Mucosa of rectum (tissue), 2 donors: ENCODE measurements at regions not wholly inside any gene's neighbourhood (a gene's known extent, or its start where the extent isn't known, plus 50 kb on each side); places are given as distances from the start of the nearest gene placed in this dataset.

Source experiments
- H3K27ac ChIP-seq, 2 donors: one replicate each; pipeline ENCODE4 v1.7.0; 2013; ENCODE audit warnings: inconsistent platforms in 2 of 2, low read depth in 2 of 2, low read length in 2 of 2
- H3K27me3 ChIP-seq, 2 donors: one replicate each; pipeline ENCODE4 v1.7.0; 2013; ENCODE audit warnings: low read length in 2 of 2; ENCODE audit not compliant: control insufficient read depth in 2 of 2, insufficient read depth in 2 of 2
- H3K36me3 ChIP-seq, 2 donors: one replicate each; pipeline ENCODE4 v1.7.0; 2013; ENCODE audit warnings: low read length in 2 of 2; ENCODE audit not compliant: control insufficient read depth in 2 of 2, insufficient read depth in 2 of 2
- H3K4me1 ChIP-seq, 2 donors: one replicate each; pipeline ENCODE4 v1.7.0; 2013; ENCODE audit warnings: low read length in 2 of 2, mild to moderate bottlenecking in 1 of 2; ENCODE audit not compliant: control insufficient read depth in 2 of 2, insufficient read depth in 2 of 2
- H3K4me3 ChIP-seq, 2 donors: one replicate each; pipeline ENCODE4 v1.7.0; 2013; ENCODE audit warnings: low read length in 2 of 2
- H3K9ac ChIP-seq, 2 donors: one replicate each; pipeline ENCODE4 v1.7.0; 2013; ENCODE audit warnings: low read length in 2 of 2, low read depth in 1 of 2, mild to moderate bottlenecking in 1 of 2
- H3K9me3 ChIP-seq, 2 donors: one replicate each; pipeline ENCODE4 v1.7.0; 2013; ENCODE audit warnings: low read length in 2 of 2; ENCODE audit not compliant: control insufficient read depth in 2 of 2
- donor health status: healthy.
- donor health status: Normal muscosa, but diverticular disease.

DNA sequence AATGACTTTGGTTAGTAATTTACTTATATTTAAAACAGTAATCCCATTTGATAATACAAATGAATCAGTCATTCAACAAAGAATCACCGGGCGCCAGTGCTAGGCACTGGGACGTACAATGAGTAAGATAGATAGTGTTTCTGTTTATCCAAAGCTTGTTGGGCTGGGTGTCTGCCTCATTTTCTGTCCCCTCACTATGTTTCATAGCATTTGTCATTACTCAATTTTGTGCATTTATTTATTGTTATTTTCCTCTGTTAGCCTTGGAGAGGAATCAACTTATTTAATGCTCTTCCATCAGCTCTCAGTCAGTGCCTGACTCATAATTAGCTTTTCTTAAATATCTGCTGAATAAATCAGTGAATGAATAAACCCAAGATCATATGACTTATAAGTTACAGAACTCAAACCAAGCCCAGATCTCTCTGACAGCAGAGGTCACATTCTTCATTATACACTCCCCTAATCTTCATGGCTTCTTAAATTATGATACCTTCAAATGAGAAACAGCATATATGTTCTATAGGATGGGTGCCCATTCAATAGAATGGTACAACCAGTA is 86.2 kb downstream of the TSPAN8 start:
- Histone ChIP-seq H3K4me3 (no peak overlapping the region), H3K27ac (no peak overlapping the region), H3K27me3 (no peaks in the 10 kb centered on the region), H3K36me3 (no peaks in the 10 kb centered on the region), H3K9me3 (no peaks in the 10 kb centered on the region), H3K9ac (no peak overlapping the region), H3K4me1 (no peaks in the 10 kb centered on the region)

DNA sequence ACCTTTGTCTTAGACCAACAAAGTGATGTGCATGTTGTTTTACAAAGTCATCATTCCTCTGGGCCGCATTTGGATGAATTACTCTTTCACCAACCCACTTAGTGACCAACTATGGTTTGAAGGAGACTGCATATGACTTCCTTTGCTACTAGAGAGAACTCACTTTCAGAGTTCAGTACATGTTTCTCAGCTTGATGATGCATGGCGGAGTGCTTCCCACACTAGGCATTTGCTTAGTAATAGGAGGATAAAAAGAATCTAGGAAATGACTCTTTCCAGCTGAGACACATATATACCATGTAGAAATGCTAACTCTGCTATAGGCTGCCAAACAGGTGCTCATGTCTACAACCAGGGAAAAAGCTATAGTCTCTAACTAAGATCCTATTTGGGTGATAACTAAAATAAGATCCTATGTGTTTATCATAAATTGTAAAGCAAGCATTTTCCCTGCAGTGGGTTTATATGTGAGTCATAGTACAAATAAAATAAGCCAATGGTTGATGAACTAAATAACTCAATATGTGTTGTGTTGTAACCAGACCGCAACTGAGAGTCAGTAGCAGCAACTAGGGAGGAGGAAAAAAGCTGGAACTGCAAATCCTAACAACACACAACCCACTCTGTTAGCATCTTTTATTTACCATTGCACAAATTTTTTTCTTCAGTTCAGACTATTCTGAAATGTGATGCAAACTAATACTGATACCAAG is 87.2 kb downstream of the TSPAN8 start:
- no peak overlapping the region for H3K27ac ChIP-seq
- no peaks in the 10 kb centered on the region for H3K4me1 ChIP-seq
- H3K27me3 ChIP-seq = no peaks in the 10 kb centered on the region
- no peak overlapping the region for H3K9ac ChIP-seq
- no peaks in the 10 kb centered on the region for H3K9me3 ChIP-seq
- H3K4me3 ChIP-seq = no peak overlapping the region
- no peaks in the 10 kb centered on the region for H3K36me3 ChIP-seq

DNA sequence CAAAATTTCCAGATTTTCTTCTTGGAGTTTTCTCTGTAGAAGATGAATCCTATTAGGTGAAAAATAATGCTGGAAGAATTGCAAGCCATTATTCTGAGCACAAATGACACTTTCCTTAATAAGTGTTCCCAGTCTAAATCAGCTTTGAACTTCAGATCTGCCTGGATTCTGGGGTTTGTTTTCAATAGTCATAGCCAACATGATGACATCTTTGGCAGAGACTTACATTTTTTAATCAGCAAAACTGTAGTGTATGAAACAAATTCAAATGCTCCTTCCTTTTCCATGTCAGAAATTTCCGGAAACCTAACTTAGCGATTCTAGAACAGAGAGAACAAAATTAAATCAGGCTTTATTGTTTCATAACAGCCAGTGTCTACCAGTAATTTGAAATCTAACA is 88.5 kb downstream of the TSPAN8 start:
- Histone ChIP-seq H3K27ac (no peak overlapping the region), H3K4me1 (no peaks in the 10 kb centered on the region), H3K9ac (no peak overlapping the region), H3K36me3 (no peaks in the 10 kb centered on the region), H3K9me3 (no peaks in the 10 kb centered on the region), H3K27me3 (no peaks in the 10 kb centered on the region), H3K4me3 (no peak overlapping the region)

DNA sequence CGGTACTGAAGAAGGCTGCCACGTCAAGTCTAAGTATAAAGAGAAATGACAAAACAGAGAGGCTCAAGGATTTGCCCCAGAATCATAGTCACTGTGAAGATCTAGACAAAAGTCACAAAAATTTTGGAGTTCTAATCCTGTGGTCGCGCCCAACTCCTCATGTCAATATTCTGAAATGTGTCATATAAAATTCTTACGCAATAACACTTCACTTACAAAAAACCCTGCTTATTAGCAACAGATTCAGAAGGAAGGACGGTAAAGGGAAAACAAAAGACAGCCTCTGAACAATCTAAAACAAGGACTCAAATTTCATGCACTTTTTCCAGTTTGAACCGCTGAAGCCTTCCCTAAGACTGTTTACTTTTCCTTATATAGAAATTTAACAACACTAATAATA is 94.7 kb downstream of the TSPAN8 start:
- Histone ChIP-seq H3K27me3 (no peaks in the 10 kb centered on the region), H3K36me3 (no peaks in the 10 kb centered on the region), H3K4me1 (no peaks in the 10 kb centered on the region), H3K9ac (no peak overlapping the region), H3K9me3 (no peaks in the 10 kb centered on the region), H3K4me3 (no peak overlapping the region), H3K27ac (no peak overlapping the region)

DNA sequence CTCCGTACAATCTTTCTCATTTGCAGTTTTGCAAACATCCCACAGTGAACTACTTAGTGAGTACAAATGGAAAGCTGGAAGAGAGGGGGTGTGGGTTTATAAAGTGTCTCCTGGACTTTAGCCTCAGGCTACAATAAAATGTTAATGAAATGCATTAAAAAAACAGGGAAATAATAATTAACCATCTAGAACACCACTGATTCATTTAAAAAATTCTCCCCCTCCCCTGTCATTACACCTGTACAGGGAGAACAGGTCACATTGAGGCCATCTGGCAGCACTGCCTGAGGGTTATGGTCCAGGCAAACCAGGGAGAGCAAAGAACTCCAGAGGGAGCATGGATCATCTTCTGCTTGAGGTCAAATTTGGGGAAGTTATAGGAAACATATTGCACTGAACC is 96.3 kb downstream of the TSPAN8 start:
- no peaks in the 10 kb centered on the region for H3K4me1 ChIP-seq
- no peaks in the 10 kb centered on the region for H3K27me3 ChIP-seq
- H3K4me3 ChIP-seq = no peak overlapping the region
- no peak overlapping the region for H3K9ac ChIP-seq
- no peak overlapping the region for H3K27ac ChIP-seq
- H3K9me3 ChIP-seq = no peaks in the 10 kb centered on the region
- no peaks in the 10 kb centered on the region for H3K36me3 ChIP-seq

DNA sequence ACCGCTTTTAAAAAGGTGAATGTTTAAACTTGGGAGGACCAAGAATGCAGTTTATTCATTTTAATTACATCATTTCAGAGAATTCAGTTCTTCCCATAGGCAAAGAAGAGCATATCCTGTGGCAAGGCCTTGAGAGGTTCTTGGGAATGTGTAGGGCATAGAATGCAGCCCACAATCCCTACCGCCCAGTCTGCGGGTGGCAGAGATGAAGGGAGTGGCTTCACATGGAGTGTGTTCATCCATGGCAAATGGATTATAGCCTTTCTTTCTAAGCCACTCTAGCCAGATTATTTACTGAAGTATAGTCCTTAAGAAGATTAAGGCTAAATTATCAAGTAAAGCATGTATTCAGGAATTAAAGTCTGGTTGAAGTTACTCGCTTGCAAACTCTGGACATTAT is 97.4 kb downstream of the TSPAN8 start:
- Histone ChIP-seq H3K27me3 (no peaks in the 10 kb centered on the region), H3K4me3 (no peak overlapping the region), H3K4me1 (no peaks in the 10 kb centered on the region), H3K27ac (no peak overlapping the region), H3K9me3 (no peaks in the 10 kb centered on the region), H3K9ac (no peak overlapping the region), H3K36me3 (no peaks in the 10 kb centered on the region)

DNA sequence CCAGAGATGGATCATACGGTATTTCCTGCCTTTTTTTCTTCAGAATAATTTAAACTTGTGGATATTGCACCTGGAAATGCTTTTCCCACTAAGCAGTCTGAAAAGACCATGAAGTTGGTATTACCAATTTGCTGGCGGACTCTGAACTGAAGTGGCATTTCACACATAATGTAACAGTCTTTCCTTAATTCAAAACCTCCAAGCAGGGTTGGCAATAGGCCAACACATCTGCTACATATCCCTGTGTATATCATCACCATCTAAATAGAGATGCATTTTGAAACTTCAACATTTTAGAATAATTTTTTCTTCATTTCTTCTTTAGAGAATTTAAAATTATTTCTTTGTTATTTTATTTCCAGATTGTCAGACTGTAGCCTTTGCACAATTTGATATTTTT is 100.5 kb downstream of the TSPAN8 start:
- Histone ChIP-seq H3K4me3 (no peak overlapping the region), H3K9me3 (no peaks in the 10 kb centered on the region), H3K36me3 (no peaks in the 10 kb centered on the region)

DNA sequence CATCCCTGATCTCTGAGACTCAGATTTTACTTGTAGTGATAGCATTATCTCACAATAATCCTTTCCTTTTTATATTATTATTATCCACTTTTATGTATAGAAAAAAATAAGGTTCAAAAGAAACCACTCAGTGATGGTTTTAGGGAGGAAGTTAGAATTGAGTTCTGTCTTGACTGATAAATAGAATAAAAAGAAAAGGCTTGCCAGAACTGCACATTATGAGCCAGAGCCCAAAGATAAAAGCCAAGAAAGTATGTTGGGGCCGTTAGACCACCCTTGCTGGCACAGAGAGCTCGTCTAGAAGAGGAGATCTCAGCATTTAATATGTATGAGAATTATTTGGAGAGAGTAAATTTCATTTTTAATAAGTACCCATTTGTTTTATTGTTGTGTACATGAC is 103.2 kb downstream of the TSPAN8 start:
- H3K9ac ChIP-seq = no peak overlapping the region
- no peak overlapping the region for H3K27ac ChIP-seq
- no peak overlapping the region for H3K4me3 ChIP-seq
- H3K9me3 ChIP-seq = peaks cover 0 to 1% of the 10 kb centered on the region in 2 donors
- no peaks in the 10 kb centered on the region for H3K27me3 ChIP-seq
- no peaks in the 10 kb centered on the region for H3K4me1 ChIP-seq
- no peaks in the 10 kb centered on the region for H3K36me3 ChIP-seq

More for the DNA sequence above, 100.5 kb downstream of the TSPAN8 start:
- Histone ChIP-seq H3K27me3 (no peaks in the 10 kb centered on the region), H3K9ac (no peak overlapping the region), H3K4me1 (no peaks in the 10 kb centered on the region), H3K27ac (no peak overlapping the region)

DNA sequence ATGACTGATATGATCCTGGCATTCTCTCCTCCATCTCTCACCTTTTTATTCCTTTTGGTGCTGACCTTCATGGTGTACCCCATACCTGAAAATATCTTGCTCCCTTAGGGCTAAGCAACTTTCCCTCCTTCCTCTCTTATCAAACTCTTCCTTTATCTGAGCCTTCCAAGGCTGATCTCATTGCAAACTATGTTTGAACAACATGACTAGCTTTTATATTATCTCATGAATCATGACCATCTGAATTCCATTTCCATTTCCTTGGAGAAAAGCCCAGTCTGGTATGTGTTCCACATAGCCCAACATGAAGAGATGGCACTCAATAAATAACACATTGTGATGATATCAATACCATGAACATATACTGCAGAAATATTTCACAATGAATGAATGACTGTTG is 111.6 kb downstream of the TSPAN8 start:
- Histone ChIP-seq H3K4me3 (no peak overlapping the region), H3K27ac (peak overlapping the region in 1 of 2 donors; percentile 8), H3K36me3 (no peaks in the 10 kb centered on the region), H3K4me1 (peaks cover 0 to 7% of the 10 kb centered on the region in 2 donors), H3K9me3 (peaks cover 0 to 2% of the 10 kb centered on the region in 2 donors), H3K9ac (no peak overlapping the region), H3K27me3 (no peaks in the 10 kb centered on the region)

DNA sequence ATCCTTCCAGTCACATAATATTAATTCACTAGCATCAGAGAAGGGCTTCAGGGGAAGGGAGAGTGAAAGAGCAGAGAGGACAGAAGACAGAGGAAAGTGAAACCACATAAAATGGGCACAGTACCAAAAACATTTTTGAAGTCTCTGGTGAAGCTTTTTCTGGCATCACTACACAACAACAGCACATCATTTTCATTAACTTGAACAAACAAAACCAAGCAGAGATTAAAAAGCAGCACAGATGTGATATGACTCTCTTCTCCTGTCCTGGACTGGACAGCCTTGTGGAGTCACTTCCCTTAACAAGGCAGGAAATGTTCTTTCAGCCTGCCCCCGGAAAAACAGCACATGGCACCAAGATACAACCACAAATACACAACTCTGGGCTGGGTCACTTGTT is 112.0 kb downstream of the TSPAN8 start:
- peaks cover 0 to 8% of the 10 kb centered on the region in 2 donors for H3K4me1 ChIP-seq
- peak overlapping the region in 1 of 2 donors; percentile 8 for H3K27ac ChIP-seq
- no peaks in the 10 kb centered on the region for H3K36me3 ChIP-seq
- H3K9me3 ChIP-seq = peaks cover 0 to 2% of the 10 kb centered on the region in 2 donors
- H3K27me3 ChIP-seq = no peaks in the 10 kb centered on the region
- no peak overlapping the region for H3K4me3 ChIP-seq
- H3K9ac ChIP-seq = no peak overlapping the region
